ENCODE measurements at regions not wholly inside any gene's neighbourhood (a gene's known extent, or its start where the extent isn't known, plus 50 kb on each side); places are given as distances from the start of the nearest gene placed in this dataset.
A peak's percentile ranks its signal among the peaks of the same experiment; 100 is the strongest.

GRCh38 chr9:35540315-35540714 is 50.4 kb downstream of the RUSC2 start:
- no peaks in the 10 kb centered on the region for H3K36me3 ChIP-seq
- intact Hi-C loops (cut with DNase I; ENCODE audit: low total_unique reads), result no loop called here
- 83 to 94% methylated on average over 1 to 2 of the region's 2 CpGs for whole genome bisulfite sequencing, 2 donors (ENCODE audit: low coverage in 1 of 2)
- no peaks in the 10 kb centered on the region for H3K27me3 ChIP-seq
- no peak overlapping the region for H3K4me3 ChIP-seq
- TF ChIP-seq EP300 (IDR thresholded peaks at IDR 0.05; ENCODE audit: low read depth) (no peak), POLR2A (IDR thresholded peaks at IDR 0.05) (no peak), CTCF (IDR thresholded peaks at IDR 0.05) (no peak), POLR2AphosphoS5 (IDR thresholded peaks at IDR 0.05) (no peak)
- peaks cover 16 to 33% (median 21%) of the 10 kb centered on the region in 4 donors for H3K4me1 ChIP-seq
- peak overlapping the region; percentile 79 to 90 (median 82) for H3K27ac ChIP-seq
- no peak for DNase-seq
- H3K9me3 ChIP-seq, result no peaks in the 10 kb centered on the region
- in situ Hi-C loops (cut with MboI; ENCODE audit: low pct_ligation_motif_present in 1 of 4, low pct_unique_long_range_greater_than_20kb in 1 of 4, low sequenced_read_pairs in 3 of 4), result no loop called here

- no peak for TF ChIP-seq EP300 (IDR thresholded peaks at IDR 0.05; ENCODE audit: low read depth)
- no peak for TF ChIP-seq CTCF (IDR thresholded peaks at IDR 0.05)
- no peak for TF ChIP-seq POLR2AphosphoS5 (IDR thresholded peaks at IDR 0.05)
- TF ChIP-seq POLR2A (IDR thresholded peaks at IDR 0.05), result no peak
- WGBS, 2 donors (ENCODE audit: low coverage in 1 of 2), result 91% methylated on average over 6 of the region's 6 CpGs; no CpG with 5 or more reads in 1 of the 2 donors
- intact Hi-C loops (cut with DNase I; ENCODE audit: low total_unique reads), result no loop called here
- Histone ChIP-seq H3K27ac (no peak overlapping the region), H3K4me1 (peaks cover 0 to 4% (median 0%) of the 10 kb centered on the region in 4 donors), H3K9me3 (no peaks in the 10 kb centered on the region), H3K36me3 (no peaks in the 10 kb centered on the region), H3K27me3 (no peaks in the 10 kb centered on the region), H3K4me3 (no peak overlapping the region)
- in situ Hi-C loops (cut with MboI; ENCODE audit: low pct_ligation_motif_present in 1 of 4, low pct_unique_long_range_greater_than_20kb in 1 of 4, low sequenced_read_pairs in 3 of 4), result no loop called here
- DNase-seq, result no peak
These were observed 56.9 kb downstream of the RUSC2 start for GRCh38 chr9:35546853-35547252.

- Histone ChIP-seq H3K27me3 (no peaks in the 10 kb centered on the region), H3K4me1 (peaks cover 0 to 5% (median 2%) of the 10 kb centered on the region in 4 donors), H3K9me3 (no peaks in the 10 kb centered on the region), H3K27ac (no peak overlapping the region), H3K4me3 (no peak overlapping the region), H3K36me3 (no peaks in the 10 kb centered on the region)
- TF ChIP-seq CTCF (IDR thresholded peaks at IDR 0.05) (no peak), POLR2AphosphoS5 (IDR thresholded peaks at IDR 0.05) (no peak), EP300 (IDR thresholded peaks at IDR 0.05; ENCODE audit: low read depth) (no peak), POLR2A (IDR thresholded peaks at IDR 0.05) (no peak)
- DNase-seq, result no peak
- in situ Hi-C loops (cut with MboI; ENCODE audit: low pct_ligation_motif_present in 1 of 4, low pct_unique_long_range_greater_than_20kb in 1 of 4, low sequenced_read_pairs in 3 of 4), result no loop called here
- intact Hi-C loops (cut with DNase I; ENCODE audit: low total_unique reads), result no loop called here
- WGBS, 2 donors (ENCODE audit: low coverage in 1 of 2), result 94% methylated on average over 16 of the region's 16 CpGs; no CpG with 5 or more reads in 1 of the 2 donors
These were observed 57.1 kb upstream of the TESK1 start for GRCh38 chr9:35547889-35548418.

GRCh38 chr9:35548571-35548970 is 56.5 kb upstream of the TESK1 start:
- TF ChIP-seq POLR2AphosphoS5 (IDR thresholded peaks at IDR 0.05) (no peak), CTCF (IDR thresholded peaks at IDR 0.05) (no peak), EP300 (IDR thresholded peaks at IDR 0.05; ENCODE audit: low read depth) (no peak), POLR2A (IDR thresholded peaks at IDR 0.05) (no peak)
- no peak overlapping the region for H3K27ac ChIP-seq
- H3K4me1 ChIP-seq, result peaks cover 0 to 11% (median 6%) of the 10 kb centered on the region in 4 donors
- H3K9me3 ChIP-seq, result no peaks in the 10 kb centered on the region
- H3K27me3 ChIP-seq, result no peaks in the 10 kb centered on the region
- DNase-seq, result no peak
- H3K4me3 ChIP-seq, result no peak overlapping the region
- 83% methylated on average over 1 of the region's 1 CpG; no CpG with 5 or more reads in 1 of the 2 donors for WGBS, 2 donors (ENCODE audit: low coverage in 1 of 2)
- intact Hi-C loops (cut with DNase I; ENCODE audit: low total_unique reads) (no loop called here), in situ Hi-C loops (cut with MboI; ENCODE audit: low pct_ligation_motif_present in 1 of 4, low pct_unique_long_range_greater_than_20kb in 1 of 4, low sequenced_read_pairs in 3 of 4) (no loop called here)
- no peaks in the 10 kb centered on the region for H3K36me3 ChIP-seq
